VCaP (cell line): ENCODE measurements at regions not wholly inside any gene's neighbourhood (a gene's known extent, or its start where the extent isn't known, plus 50 kb on each side); places are given as distances from the start of the nearest gene placed in this dataset.

Experiments used
- H3K27ac ChIP-seq: fragments of 450-650 bp; 2 replicates; pipeline ENCODE4 v1.5.1; 2017
- CTCF ChIP-seq: fragments of 450-650 bp; conservative IDR thresholded peaks from 2 replicates; pipeline ENCODE4 v1.5.1; 2017; ENCODE audit warnings: mild to moderate bottlenecking, moderate library complexity

- TF ChIP-seq CTCF: no peak
- no peak overlapping the region for H3K27ac ChIP-seq
Observed at GRCh38 chr1:29459620-29459945, 223.3 kb downstream of the PTPRU start.

- TF ChIP-seq CTCF: no peak
- no peak overlapping the region for H3K27ac ChIP-seq
Observed at GRCh38 chr1:29458737-29459619, 222.7 kb downstream of the PTPRU start.

GRCh38 chr1:29457496-29458368 is 221.4 kb downstream of the PTPRU start:
- no peak overlapping the region for H3K27ac ChIP-seq
- TF ChIP-seq CTCF: no peak

GRCh38 chr1:29456685-29457435 is 220.5 kb downstream of the PTPRU start:
- no peak overlapping the region for H3K27ac ChIP-seq
- TF ChIP-seq CTCF: no peak

GRCh38 chr1:29455781-29456180 is 219.5 kb downstream of the PTPRU start:
- TF ChIP-seq CTCF: no peak
- H3K27ac ChIP-seq: no peak overlapping the region

GRCh38 chr1:29454616-29455380 is 218.5 kb downstream of the PTPRU start:
- no peak overlapping the region for H3K27ac ChIP-seq
- TF ChIP-seq CTCF: no peak
